Type B pancreatic cell (in vitro differentiated cells): ENCODE measurements at regions not wholly inside any gene's neighbourhood (a gene's known extent, or its start where the extent isn't known, plus 50 kb on each side); places are given as distances from the start of the nearest gene placed in this dataset.

Source experiments
- DNase-seq: peaks from one replicate; pipeline ENCODE4 v3.0.0; 2021; ENCODE audit warnings: mixed read lengths; ENCODE audit not compliant: unreplicated experiment; ENCODE audit errors: extremely low spot score
- H3K27ac Mint-ChIP-seq: 2 replicates; pipeline ENCODE4 v1.8.0; 2021; ENCODE audit warnings: mild to moderate bottlenecking, mixed read lengths
- H3K27me3 Mint-ChIP-seq: 2 replicates; pipeline ENCODE4 v1.8.0; 2021; ENCODE audit warnings: mixed read lengths
- H3K36me3 Mint-ChIP-seq: 2 replicates; pipeline ENCODE4 v1.8.0; 2021; ENCODE audit warnings: mixed read lengths
- H3K4me1 Mint-ChIP-seq: one replicate; pipeline ENCODE4 v1.8.0; 2021; ENCODE audit warnings: mixed read lengths; ENCODE audit not compliant: unreplicated experiment
- H3K4me3 Mint-ChIP-seq: 2 replicates; pipeline ENCODE4 v1.8.0; 2021; ENCODE audit warnings: mild to moderate bottlenecking, mixed read lengths
- H3K9me3 Mint-ChIP-seq: 2 replicates; pipeline ENCODE4 v1.8.0; 2021; ENCODE audit warnings: mixed read lengths
- CTCF ChIP-seq: fragments of 200-600 bp; sonication (generic); conservative IDR thresholded peaks from 2 replicates; pipeline ENCODE4 v1.5.0; 2021; ENCODE audit warnings: antibody characterized with exemption, mild to moderate bottlenecking

GRCh38 chr20:51108638-51109363 is 85.9 kb upstream of the KCNG1 start:
- DNase-seq, result no peak
- H3K4me3 Mint-ChIP-seq, result no peak overlapping the region
- H3K27ac Mint-ChIP-seq, result no peak overlapping the region
- no peaks in the 10 kb centered on the region for H3K36me3 Mint-ChIP-seq
- no peaks in the 10 kb centered on the region for H3K9me3 Mint-ChIP-seq
- no peak for TF ChIP-seq CTCF
- peaks cover 31% of the 10 kb centered on the region for H3K4me1 Mint-ChIP-seq
- peaks cover 7% of the 10 kb centered on the region for H3K27me3 Mint-ChIP-seq

- Mint-ChIP-seq H3K4me3 (peak overlapping the region; percentile 57), H3K9me3 (no peaks in the 10 kb centered on the region), H3K27me3 (peaks cover 4% of the 10 kb centered on the region), H3K4me1 (peaks cover 30% of the 10 kb centered on the region), H3K27ac (peak overlapping the region; percentile 95), H3K36me3 (no peaks in the 10 kb centered on the region)
- DNase-seq, result no peak
- TF ChIP-seq CTCF, result no peak
Observed at GRCh38 chr20:51106011-51106410, 83.1 kb upstream of the KCNG1 start.

- no peak for TF ChIP-seq CTCF
- H3K9me3 Mint-ChIP-seq, result no peaks in the 10 kb centered on the region
- H3K4me3 Mint-ChIP-seq, result peak overlapping the region; percentile 70
- peak overlapping the region; percentile 95 for H3K27ac Mint-ChIP-seq
- no peak for DNase-seq
- no peaks in the 10 kb centered on the region for H3K27me3 Mint-ChIP-seq
- H3K36me3 Mint-ChIP-seq, result no peaks in the 10 kb centered on the region
- H3K4me1 Mint-ChIP-seq, result peaks cover 29% of the 10 kb centered on the region
Observed at GRCh38 chr20:51104960-51105920, 82.3 kb upstream of the KCNG1 start.

- Mint-ChIP-seq H3K4me1 (peaks cover 48% of the 10 kb centered on the region), H3K4me3 (no peak overlapping the region), H3K36me3 (no peaks in the 10 kb centered on the region), H3K9me3 (no peaks in the 10 kb centered on the region), H3K27me3 (no peaks in the 10 kb centered on the region), H3K27ac (no peak overlapping the region)
- no peak for TF ChIP-seq CTCF
- no peak for DNase-seq
Observed at GRCh38 chr20:51100617-51101016, 77.7 kb upstream of the KCNG1 start.

- Mint-ChIP-seq H3K9me3 (no peaks in the 10 kb centered on the region), H3K27ac (no peak overlapping the region), H3K27me3 (no peaks in the 10 kb centered on the region), H3K36me3 (no peaks in the 10 kb centered on the region), H3K4me1 (peaks cover 46% of the 10 kb centered on the region), H3K4me3 (no peak overlapping the region)
- TF ChIP-seq CTCF, result no peak
- DNase-seq, result no peak
Observed at GRCh38 chr20:51098284-51098810, 75.4 kb upstream of the KCNG1 start.
